ENCODE measurements at regions not wholly inside any gene's neighbourhood (a gene's known extent, or its start where the extent isn't known, plus 50 kb on each side); places are given as distances from the start of the nearest gene placed in this dataset.
"Not testable (repeated sequence)": the region's sequence is repeated elsewhere in the genome, so short reads cannot be mapped to it uniquely, and the experiment has no call there.

DNA sequence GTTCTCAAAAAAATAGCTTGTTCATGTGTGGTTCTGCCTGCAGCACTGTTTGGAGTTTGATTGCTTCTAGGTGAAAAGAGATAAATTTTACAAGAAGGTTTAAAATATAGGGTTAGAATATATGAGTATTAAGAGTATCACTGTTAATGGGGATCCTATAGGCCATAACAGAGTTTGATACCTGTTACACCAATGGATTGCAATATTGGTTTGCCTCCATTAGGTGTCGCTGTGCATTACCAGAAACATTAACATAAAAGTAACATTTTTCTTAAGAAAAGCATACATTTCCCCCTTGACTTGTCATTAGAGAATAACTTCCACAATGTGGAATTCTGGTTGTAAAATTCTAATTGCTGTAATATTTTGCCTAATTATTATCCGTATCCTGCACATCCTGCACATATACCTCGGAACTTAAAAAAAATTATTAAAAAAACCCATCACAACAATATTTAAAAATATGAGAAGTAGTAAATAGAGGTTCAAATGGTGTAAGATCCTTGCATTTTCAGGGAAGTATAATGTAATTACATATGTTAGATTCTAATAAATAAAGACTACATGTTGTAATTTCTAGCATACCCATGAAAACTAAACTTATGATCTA, 63.0 kb downstream of the CYP4A11 start:
- H3K4me3 ChIP-seq, H3K4me2 ChIP-seq, CTCF ChIA-PET, H3K4me1 ChIP-seq, H3K9me3 ChIP-seq, POLR2A ChIA-PET, H3K27ac ChIP-seq: not testable (repeated sequence)
- peak; percentile 68 for FAIRE-seq
- 2% methylated on average over 3 of the region's 3 CpGs for WGBS (ENCODE audit: missing lambda C conversion rate)
- TF ChIP-seq RAD21 (conservative IDR thresholded peaks at IDR 0.05 in 1 of 2, IDR thresholded peaks at IDR 0.05 in 1 of 2) = peak in 1 of 2 experiments; percentile 8; a peak in 1 of 5 replicates
- TF ChIP-seq, protein P1, sequence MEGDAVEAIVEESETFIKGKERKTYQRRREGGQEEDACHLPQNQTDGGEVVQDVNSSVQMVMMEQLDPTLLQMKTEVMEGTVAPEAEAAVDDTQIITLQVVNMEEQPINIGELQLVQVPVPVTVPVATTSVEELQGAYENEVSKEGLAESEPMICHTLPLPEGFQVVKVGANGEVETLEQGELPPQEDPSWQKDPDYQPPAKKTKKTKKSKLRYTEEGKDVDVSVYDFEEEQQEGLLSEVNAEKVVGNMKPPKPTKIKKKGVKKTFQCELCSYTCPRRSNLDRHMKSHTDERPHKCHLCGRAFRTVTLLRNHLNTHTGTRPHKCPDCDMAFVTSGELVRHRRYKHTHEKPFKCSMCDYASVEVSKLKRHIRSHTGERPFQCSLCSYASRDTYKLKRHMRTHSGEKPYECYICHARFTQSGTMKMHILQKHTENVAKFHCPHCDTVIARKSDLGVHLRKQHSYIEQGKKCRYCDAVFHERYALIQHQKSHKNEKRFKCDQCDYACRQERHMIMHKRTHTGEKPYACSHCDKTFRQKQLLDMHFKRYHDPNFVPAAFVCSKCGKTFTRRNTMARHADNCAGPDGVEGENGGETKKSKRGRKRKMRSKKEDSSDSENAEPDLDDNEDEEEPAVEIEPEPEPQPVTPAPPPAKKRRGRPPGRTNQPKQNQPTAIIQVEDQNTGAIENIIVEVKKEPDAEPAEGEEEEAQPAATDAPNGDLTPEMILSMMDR (IDR thresholded peaks at IDR 0.05) = peak; percentile 27; the same call in 2 of the 3 replicates
- peak in 1 of 2 experiments; percentile 13 for DNase-seq (ENCODE audit: low read depth in 1 of 2, low spot score in 1 of 2)
- ATAC-seq = peak in 1 of 2 experiments; percentile 43; a peak in 1 of 6 replicates

DNA sequence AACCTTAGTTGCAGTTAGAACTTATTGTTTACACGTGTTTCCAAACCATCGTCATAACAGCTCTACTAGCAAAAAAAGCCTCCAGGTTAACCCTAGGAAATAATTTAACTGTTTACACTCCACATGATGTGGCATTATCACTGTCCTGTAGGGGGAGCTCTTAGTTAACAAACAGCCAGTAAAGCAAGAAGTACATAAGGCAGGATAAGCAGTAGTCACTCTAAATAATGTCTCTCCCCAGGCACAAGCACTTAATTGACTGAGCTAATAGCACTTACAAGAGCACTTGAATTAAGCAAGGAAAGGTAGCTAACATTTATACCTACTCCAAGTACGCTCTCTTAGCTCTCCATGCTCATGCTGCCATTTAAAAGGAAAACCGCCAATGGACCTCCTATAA, 65.2 kb downstream of the CYP4A11 start:
- CTCF ChIA-PET = interaction anchor here (0.9 kb wide), 2 partner anchors 116 to 302 kb away, joined by 3 to 4 read pairs; no protein-coding TSS in a partner anchor
- POLR2A ChIA-PET; H3K4me2 ChIP-seq; FAIRE-seq; H3K27ac ChIP-seq; H3K9me3 ChIP-seq; H3K4me1 ChIP-seq; H3K4me3 ChIP-seq; DNase-seq (ENCODE audit: low read depth in 1 of 2, low spot score in 1 of 2): not testable (repeated sequence)
- peak in 1 of 2 experiments; percentile 48; a peak in 2 of 6 replicates for ATAC-seq
- WGBS (ENCODE audit: missing lambda C conversion rate) = 29% methylated on average over 4 of the region's 4 CpGs
- TF ChIP-seq, protein P1 (IDR thresholded peaks at IDR 0.05) = peak; percentile 44
- TF ChIP-seq RAD21 (conservative IDR thresholded peaks at IDR 0.05 in 1 of 2, IDR thresholded peaks at IDR 0.05 in 1 of 2) = peak; percentile 31 to 33; a peak in 2 of 5 replicates
